Thoracic aorta (tissue), 2 donors: ENCODE measurements at regions not wholly inside any gene's neighbourhood (a gene's known extent, or its start where the extent isn't known, plus 50 kb on each side); places are given as distances from the start of the nearest gene placed in this dataset.
"Not testable (repeated sequence)": the region's sequence is repeated elsewhere in the genome, so short reads cannot be mapped to it uniquely, and the experiment has no call there.

Experiments used
- ATAC-seq: fragments of 150-250 bp; one replicate; pipeline ENCODE4 v1.8.0; 2017; ENCODE audit warnings: low read depth; ENCODE audit not compliant: insufficient number of reproducible peaks, low FRiP score
- DNase-seq: peaks from one replicate; pipeline ENCODE4 v3.0.0-alpha.2; 2020; ENCODE audit warnings: low spot score
- H3K27ac ChIP-seq, 2 donors: fragments of 200-600 bp; sonication (generic); 1 replicate in 1 of 2; 2 replicates in 1 of 2; pipeline ENCODE4 v1.5.1; 2016; ENCODE audit warnings: mild to moderate bottlenecking in 2 of 2, moderate library complexity in 2 of 2
- H3K27me3 ChIP-seq: fragments of 200-600 bp; sonication (generic); replicated peaks from 2 replicates; pipeline ENCODE4 v1.6.0; 2016; ENCODE audit warnings: mild to moderate bottlenecking; ENCODE audit not compliant: insufficient read depth
- H3K36me3 ChIP-seq: fragments of 200-600 bp; sonication (generic); one replicate; pipeline ENCODE4 v1.5.1; 2016
- H3K4me1 ChIP-seq, 2 donors: fragments of 200-600 bp; sonication (generic); 1 replicate in 1 of 2; 2 replicates in 1 of 2; pipeline versions ENCODE4 v1.5.1 to v1.6.0; 2016; ENCODE audit warnings: low read depth in 2 of 2, mild to moderate bottlenecking in 1 of 2; ENCODE audit not compliant: control insufficient read depth in 1 of 2
- H3K4me3 ChIP-seq: fragments of 200-600 bp; sonication (generic); 2 replicates; pipeline ENCODE4 v1.5.1; 2016; ENCODE audit warnings: mild to moderate bottlenecking
- H3K9me3 ChIP-seq: fragments of 200-600 bp; sonication (generic); 2 replicates; pipeline ENCODE4 v1.5.1; 2016
- TF ChIP-seq, protein P1 (sequence below): fragments of 200-600 bp; sonication (generic); IDR thresholded peaks from one replicate; pipeline ENCODE4 v1.5.1; 2019; ENCODE audit warnings: antibody characterized with exemption

DNA sequence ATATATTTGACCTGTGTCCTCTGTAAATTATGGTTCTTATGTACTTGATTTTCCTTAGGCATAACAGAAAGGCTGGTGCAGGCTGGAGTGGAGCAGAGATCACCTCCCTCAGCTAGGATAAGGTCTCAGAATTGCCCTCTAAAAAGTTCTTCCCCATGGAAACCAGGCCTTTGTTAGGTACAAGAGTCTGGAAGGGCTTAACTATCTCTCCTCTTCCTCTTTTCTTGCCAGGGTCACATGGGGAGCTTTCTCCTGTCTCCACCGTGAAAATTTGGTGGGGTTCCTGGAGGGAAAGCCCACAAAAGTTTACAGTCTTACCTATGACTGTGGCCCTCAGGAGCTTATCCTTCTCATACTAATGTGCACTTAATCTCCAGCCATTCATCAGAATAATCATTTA lies 633.2 kb downstream of the MCTP2 start:
- no peak for DNase-seq
- Histone ChIP-seq H3K4me1 (no peaks in the 10 kb centered on the region), H3K36me3 (no peaks in the 10 kb centered on the region), H3K27me3 (no peaks in the 10 kb centered on the region), H3K4me3 (no peak overlapping the region), H3K27ac (no peak overlapping the region), H3K9me3 (no peaks in the 10 kb centered on the region)
- TF ChIP-seq, protein P1, sequence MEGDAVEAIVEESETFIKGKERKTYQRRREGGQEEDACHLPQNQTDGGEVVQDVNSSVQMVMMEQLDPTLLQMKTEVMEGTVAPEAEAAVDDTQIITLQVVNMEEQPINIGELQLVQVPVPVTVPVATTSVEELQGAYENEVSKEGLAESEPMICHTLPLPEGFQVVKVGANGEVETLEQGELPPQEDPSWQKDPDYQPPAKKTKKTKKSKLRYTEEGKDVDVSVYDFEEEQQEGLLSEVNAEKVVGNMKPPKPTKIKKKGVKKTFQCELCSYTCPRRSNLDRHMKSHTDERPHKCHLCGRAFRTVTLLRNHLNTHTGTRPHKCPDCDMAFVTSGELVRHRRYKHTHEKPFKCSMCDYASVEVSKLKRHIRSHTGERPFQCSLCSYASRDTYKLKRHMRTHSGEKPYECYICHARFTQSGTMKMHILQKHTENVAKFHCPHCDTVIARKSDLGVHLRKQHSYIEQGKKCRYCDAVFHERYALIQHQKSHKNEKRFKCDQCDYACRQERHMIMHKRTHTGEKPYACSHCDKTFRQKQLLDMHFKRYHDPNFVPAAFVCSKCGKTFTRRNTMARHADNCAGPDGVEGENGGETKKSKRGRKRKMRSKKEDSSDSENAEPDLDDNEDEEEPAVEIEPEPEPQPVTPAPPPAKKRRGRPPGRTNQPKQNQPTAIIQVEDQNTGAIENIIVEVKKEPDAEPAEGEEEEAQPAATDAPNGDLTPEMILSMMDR, result no peak
- no peak for ATAC-seq

DNA sequence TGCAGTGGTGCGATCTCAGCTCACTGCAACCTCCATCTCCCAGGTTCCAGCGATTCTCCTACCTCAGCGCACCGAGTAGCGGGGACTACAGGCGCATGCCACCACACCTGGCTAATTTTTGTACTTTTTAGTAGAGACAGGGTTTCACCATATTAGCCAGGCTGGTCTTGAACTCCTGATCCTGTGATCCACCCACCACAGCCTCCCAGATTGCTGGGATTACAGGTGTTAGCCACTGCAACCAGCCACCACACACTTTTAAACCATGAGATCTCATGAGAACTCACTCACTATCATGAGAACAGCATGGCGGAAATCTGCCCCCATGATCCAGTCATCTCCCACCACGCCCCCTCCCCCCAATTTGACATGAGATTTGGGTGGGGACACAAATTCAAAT lies 636.9 kb downstream of the MCTP2 start:
- H3K9me3 ChIP-seq, ATAC-seq, H3K4me3 ChIP-seq, H3K4me1 ChIP-seq, DNase-seq, H3K27ac ChIP-seq, H3K27me3 ChIP-seq, H3K36me3 ChIP-seq: not testable (repeated sequence)

DNA sequence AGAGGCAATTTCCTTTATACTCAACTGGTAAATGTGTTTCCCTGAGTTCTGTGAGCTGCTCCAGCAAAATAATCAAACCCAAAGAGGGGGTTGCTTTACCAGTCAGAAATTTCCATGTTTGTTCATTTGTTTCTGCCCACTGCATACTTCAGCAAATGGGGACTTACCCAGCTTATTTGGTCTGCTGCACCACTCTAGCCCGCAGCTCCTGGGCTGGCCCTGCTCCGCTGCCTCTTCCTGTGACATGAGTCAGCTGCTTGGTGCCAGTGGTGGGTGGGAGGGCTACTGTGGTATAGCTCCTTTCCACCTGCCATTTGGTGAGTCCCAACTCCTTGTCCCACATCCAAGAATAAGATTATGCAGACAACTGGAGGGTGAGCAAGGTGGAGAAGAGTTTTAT lies 644.2 kb downstream of the MCTP2 start:
- no peaks in the 10 kb centered on the region for H3K4me1 ChIP-seq
- H3K27ac ChIP-seq, result no peak overlapping the region
- no peaks in the 10 kb centered on the region for H3K27me3 ChIP-seq
- ATAC-seq (no peak), DNase-seq (no peak)
- H3K36me3 ChIP-seq, result no peaks in the 10 kb centered on the region
- TF ChIP-seq, protein P1, result no peak
- no peak overlapping the region for H3K4me3 ChIP-seq
- no peaks in the 10 kb centered on the region for H3K9me3 ChIP-seq

DNA sequence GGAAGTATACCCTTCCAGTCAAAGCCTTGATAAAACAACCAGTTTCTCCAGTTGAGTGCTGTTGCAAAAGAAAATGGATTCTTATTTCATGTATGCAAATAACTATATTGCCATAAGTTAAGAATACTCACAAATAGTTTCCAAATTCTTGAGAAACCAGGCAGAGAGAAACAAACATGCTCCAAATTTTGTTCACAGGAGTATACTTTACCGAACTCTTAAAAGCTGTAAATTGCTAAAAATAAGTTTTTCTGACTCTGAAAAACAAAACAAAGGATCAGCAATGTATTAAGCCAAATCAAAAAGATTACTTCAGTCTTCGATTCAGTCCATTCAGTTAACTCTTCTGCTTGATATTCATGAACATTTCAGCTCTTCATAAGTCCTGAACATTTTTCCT lies 646.5 kb downstream of the MCTP2 start:
- Histone ChIP-seq H3K9me3 (no peaks in the 10 kb centered on the region), H3K4me1 (no peaks in the 10 kb centered on the region), H3K27ac (no peak overlapping the region), H3K4me3 (no peak overlapping the region), H3K27me3 (no peaks in the 10 kb centered on the region), H3K36me3 (no peaks in the 10 kb centered on the region)
- no peak for ATAC-seq
- TF ChIP-seq, protein P1, result no peak
- DNase-seq, result no peak

DNA sequence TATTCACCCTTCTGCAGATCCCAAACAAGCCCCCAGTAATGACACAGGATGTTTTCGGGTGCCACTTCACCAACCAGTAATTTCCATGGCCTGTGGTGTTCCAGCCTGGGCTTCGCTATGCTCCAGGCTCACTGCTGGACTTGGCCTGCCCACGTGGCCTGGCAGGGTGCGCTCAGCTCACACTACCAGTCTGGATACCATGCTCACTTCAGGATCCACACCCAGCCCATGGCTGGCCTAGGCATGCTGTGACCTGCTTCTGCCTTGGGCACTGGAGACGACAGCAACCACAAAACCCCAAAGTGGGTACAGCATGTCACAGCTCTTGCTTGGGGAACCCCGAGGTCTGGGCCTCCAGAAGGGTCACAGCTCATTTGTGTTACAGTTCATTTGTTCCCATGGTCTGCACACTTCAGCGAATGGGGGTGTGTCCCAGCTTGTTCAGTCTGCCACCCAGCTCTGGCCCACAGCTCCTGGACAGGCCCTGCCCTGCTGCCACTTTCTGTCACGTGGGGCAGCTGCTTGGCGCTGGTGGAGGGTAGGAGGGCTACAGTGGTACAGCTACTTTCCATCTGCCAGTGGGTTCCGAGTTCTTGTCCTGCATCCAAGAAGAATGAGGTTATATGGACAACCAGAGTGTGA lies 650.8 kb downstream of the MCTP2 start:
- TF ChIP-seq, protein P1, result no peak
- ATAC-seq, result no peak

DNA sequence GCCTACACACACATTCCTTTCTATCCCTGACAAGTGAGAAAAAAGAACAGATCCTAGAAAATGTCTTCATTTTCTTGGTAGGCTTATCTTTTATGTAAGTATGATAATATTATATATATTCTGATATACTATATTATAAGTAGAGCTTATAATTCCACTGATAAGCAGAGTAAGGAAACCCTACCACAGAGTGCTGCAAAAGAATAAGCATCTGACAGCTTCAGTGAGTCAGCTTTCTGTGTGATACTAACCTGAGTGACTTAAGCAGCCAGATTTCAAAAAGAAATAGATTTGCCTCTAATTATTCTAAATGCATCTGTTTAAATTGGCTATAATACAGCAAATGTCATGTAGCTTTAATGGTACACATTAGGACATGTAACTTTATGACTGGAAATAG lies 656.0 kb downstream of the MCTP2 start:
- no peak overlapping the region for H3K4me3 ChIP-seq
- H3K4me1 ChIP-seq, result no peaks in the 10 kb centered on the region
- no peak for ATAC-seq
- H3K27ac ChIP-seq, result no peak overlapping the region
- no peaks in the 10 kb centered on the region for H3K27me3 ChIP-seq
- DNase-seq, result no peak
- H3K36me3 ChIP-seq, result no peaks in the 10 kb centered on the region
- TF ChIP-seq, protein P1, result no peak
- H3K9me3 ChIP-seq, result peaks cover 4% of the 10 kb centered on the region

More for the DNA sequence above, 650.8 kb downstream of the MCTP2 start:
- H3K27me3 ChIP-seq, result no peaks in the 10 kb centered on the region
- H3K27ac ChIP-seq, result no peak overlapping the region
- peaks cover 4% of the 10 kb centered on the region for H3K9me3 ChIP-seq
- no peaks in the 10 kb centered on the region for H3K4me1 ChIP-seq
- H3K4me3 ChIP-seq, result no peak overlapping the region
- H3K36me3 ChIP-seq, result no peaks in the 10 kb centered on the region
- no peak for DNase-seq
